ENCODE measurements at regions not wholly inside any gene's neighbourhood (a gene's known extent, or its start where the extent isn't known, plus 50 kb on each side); places are given as distances from the start of the nearest gene placed in this dataset.

DNA sequence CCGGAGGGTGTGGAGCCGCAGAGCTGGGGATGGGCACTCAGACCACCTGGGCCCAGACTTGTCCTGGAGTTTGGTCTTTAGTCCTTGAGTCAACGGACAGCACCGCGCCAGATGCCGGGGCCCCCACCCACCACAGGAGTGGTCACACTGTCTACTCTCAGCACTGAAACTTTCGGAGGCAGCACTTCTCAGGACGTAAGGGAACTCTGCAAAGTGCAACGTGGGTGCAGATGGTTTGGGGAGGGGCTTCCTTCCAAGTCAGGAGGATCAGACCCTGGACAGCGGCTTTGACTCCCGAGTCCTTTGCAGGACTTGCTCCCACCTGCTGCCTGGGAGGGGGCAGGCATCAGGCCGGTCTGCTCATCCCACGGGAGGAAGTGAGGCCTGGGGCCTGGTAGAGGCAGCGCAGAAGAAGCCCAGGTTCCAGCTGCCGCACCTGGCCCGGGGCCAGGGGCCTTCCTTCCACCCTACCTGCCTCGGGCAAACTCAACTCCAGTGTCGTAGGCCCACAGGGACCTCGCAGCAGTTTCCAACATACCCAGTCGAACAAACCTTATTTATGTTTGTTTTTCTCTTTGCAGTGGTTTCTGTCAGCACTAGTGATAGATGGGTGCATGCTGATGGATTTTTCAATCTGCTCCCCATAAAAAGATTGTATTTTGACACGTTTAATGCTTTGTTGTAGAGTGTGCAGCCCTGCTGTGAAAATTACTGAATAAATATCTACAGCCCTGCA is 149.8 kb upstream of the PPP1R26 start:
- H3K4me3 ChIP-seq (ENCODE audit: low read depth, low read length) = no peak overlapping the region
- no peak for TF ChIP-seq CTCF (IDR thresholded peaks at IDR 0.05; ENCODE audit: borderline replicate concordance, insufficient read depth, low read depth, low read length)

DNA sequence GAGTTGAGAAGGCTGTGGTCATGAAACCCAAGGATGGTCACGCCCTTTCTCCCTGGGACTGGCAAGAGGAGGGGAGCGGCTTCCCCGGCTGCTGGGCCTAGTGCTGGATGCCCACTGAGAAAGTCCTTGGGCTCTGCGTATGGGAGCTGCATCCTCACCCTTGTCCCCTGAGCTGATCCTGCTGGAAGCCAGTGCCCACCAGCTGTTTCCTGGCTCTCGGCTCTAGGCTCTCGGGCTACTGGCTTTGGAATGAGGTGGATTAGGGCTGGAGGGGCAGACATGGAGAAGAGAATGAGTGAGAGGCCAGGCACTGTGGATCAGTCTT is 149.3 kb upstream of the PPP1R26 start:
- H3K4me3 ChIP-seq (ENCODE audit: low read depth, low read length) = no peak overlapping the region
- no peak for TF ChIP-seq CTCF (IDR thresholded peaks at IDR 0.05; ENCODE audit: borderline replicate concordance, insufficient read depth, low read depth, low read length)

DNA sequence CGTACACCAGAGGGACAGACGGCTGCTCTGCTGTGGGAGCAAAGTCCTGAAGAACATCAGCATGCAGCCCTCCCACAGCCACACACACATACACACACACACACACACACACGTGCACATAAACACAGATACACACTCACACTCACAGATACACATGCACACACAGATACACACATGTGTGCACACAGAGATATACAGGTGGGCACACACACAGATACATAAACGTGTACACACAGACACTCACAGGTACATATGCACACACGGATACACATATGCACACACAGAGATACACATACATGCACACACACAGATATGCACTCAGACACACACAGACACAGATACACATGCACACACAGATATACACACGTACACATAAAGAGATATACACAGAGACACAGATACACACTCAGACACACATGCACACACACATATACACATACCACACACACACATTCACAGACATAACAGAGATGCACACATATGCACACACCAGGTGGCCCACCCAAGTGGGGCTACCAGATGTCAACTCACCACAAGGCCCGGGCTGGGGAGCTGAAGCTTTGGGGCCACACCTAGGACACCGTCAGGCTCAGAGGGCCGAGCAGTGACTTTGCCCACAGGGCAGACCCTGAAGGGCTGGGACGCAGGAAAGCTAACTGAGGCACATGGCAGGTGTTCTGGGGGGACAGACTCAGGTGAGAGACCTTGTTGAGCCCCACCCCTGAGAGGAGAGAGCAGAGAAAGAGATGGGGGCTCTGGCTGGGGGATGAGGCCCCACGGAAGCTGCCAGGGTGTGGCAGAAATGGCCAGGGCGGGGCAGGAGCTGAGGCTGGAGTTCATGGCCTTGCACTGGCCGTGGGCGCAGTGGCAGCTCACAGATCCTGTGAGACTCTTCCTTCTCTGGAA is 148.6 kb upstream of the PPP1R26 start:
- H3K4me3 ChIP-seq (ENCODE audit: low read depth, low read length) = no peak overlapping the region
- no peak for TF ChIP-seq CTCF (IDR thresholded peaks at IDR 0.05; ENCODE audit: borderline replicate concordance, insufficient read depth, low read depth, low read length)

- no peak overlapping the region for H3K4me3 ChIP-seq (ENCODE audit: low read depth, low read length)
- no peak for TF ChIP-seq CTCF (IDR thresholded peaks at IDR 0.05; ENCODE audit: borderline replicate concordance, insufficient read depth, low read depth, low read length)
Measured at GRCh38 chr9:135332516-135332915, 147.1 kb upstream of the PPP1R26 start.

DNA sequence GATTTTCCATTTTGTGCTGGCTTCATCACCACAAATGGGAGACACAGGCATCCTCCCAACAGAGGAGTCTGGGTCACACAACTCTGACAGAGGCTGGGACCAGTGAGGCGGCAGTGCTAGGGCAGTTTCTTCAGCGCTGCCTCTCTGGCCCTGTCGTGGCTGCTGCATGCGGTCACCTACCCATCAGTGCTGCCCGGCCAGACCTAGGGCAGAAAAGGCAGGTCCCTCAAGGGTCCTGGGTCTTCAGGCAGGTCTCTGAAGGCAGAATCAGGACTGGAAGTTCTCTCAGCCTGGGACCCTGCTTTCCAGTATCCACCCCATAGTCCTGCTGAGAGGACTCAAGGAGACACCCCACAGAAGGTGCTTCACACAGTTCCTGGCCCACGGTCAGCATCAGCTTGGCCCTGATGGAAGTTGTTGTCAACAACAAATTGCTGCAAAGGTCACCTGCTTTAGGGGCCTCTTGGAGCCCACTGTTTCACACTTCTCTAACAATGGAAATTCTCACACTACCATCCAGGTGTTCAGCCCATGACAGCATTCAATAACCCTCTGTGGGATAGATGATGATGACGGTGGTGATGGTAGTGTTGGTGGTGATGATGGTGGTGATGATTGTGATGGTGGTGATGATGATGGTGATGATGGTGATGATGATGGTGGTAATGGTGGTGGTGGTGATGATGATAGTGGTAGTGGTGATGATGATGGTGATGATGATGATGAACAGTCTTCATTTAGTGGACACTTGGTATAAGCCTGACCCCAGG is 146.4 kb upstream of the PPP1R26 start:
- no peak for TF ChIP-seq CTCF (IDR thresholded peaks at IDR 0.05; ENCODE audit: borderline replicate concordance, insufficient read depth, low read depth, low read length)
- H3K4me3 ChIP-seq (ENCODE audit: low read depth, low read length) = no peak overlapping the region

- H3K4me3 ChIP-seq (ENCODE audit: low read depth, low read length) = no peak overlapping the region
- TF ChIP-seq CTCF (IDR thresholded peaks at IDR 0.05; ENCODE audit: borderline replicate concordance, insufficient read depth, low read depth, low read length) = no peak
Measured at GRCh38 chr9:135334953-135335460, 144.6 kb upstream of the PPP1R26 start.

Data from GM12875 (cell line).